GM21723 (cell line): ENCODE measurements at regions not wholly inside any gene's neighbourhood (a gene's known extent, or its start where the extent isn't known, plus 50 kb on each side); places are given as distances from the start of the nearest gene placed in this dataset.
A peak's percentile ranks its signal among the peaks of the same experiment; 100 is the strongest.
"Not testable (repeated sequence)": the region's sequence is repeated elsewhere in the genome, so short reads cannot be mapped to it uniquely, and the experiment has no call there.

Experiments used
- ATAC-seq: cut with Tn5 transposase; IDR thresholded peaks from one replicate; pipeline ENCODE4 v1.9.1; 2021; ENCODE audit warnings: mild to moderate bottlenecking, moderate library complexity; ENCODE audit not compliant: unreplicated experiment

DNA sequence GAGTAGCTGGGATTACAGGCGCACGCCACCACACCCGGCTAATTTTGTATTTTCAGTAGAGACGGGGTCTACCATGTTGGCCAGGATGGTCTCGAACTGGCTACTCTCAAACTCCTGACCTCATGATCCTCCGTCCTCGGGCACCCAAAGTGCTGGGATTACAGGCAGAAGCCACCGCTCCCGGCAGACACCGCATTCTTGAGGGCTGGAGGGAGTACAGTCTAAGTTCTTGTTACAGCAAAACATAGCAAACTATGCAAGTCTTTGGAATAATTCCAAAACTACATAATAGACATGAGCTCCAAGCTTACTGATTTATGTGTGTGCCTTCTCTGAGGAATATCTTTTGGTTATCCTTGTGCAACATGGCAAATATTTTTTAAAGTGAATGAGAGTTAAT lies 299.1 kb upstream of the ZNF658 start:
- not testable (repeated sequence) for ATAC-seq

DNA sequence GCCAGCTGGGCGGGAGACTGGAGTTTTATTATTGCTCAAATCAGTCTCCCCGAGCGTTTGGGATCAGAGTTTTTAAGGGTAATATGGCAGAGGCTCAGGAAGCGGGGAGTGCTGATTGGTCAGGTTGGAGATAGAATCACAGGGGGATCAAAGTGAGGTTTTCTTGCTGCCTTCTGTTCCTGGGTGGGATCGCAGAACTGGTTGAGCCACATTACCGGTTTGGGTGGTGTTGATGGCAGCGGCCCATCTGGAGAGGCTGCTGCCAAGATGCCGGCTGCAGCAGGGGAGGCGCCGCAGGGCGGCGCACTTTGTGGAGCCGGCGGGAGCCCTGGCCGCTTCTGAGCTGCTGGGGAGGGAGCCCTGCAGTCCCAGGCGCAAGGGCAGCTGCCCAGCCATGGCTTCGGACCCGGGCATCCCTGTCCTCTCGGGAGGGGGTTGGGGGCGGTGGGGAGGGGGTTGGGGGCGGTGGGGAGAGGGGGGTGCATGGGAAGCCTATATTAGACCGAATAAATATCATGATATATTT lies 268.9 kb upstream of the ZNF658 start:
- not testable (repeated sequence) for ATAC-seq

DNA sequence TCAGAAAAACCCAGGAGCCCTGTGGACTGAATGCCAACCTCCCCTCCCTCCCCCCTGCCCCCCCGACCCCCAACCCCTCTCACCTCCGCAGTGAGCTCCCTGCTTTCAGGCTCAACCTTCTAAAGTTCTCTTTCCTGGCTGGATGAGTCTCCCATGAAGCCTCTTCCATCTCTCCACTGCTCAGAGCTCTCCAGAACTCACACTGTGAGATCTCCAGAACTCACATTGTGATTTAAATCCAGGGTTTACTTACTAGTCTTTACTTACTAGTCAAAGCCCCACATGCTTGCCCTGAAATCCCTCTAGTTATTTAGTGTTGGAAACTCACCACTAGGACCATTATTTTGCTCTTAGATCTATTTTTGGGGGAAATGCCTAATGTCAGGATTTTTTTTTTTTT lies 252.8 kb upstream of the ZNF658 start:
- not testable (repeated sequence) for ATAC-seq

DNA sequence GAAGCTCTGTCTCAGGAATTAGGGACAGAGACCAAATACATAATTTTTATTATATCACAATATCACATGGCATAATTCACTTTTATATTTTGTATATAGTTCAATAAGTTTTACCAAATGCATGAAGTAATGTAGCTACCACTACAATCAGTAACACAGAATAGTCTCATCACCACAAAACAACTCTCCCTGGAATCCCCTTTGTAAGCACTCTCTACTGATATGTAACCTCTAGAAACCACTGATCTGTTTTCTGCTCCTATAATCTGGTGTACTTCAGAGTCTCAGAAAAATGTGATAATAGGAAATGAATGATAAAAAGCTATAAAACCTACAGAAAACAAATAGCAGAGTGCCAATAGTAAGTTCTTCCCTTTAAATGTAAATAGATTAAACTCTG lies 210.3 kb upstream of the ZNF658 start:
- ATAC-seq: not testable (repeated sequence)

DNA sequence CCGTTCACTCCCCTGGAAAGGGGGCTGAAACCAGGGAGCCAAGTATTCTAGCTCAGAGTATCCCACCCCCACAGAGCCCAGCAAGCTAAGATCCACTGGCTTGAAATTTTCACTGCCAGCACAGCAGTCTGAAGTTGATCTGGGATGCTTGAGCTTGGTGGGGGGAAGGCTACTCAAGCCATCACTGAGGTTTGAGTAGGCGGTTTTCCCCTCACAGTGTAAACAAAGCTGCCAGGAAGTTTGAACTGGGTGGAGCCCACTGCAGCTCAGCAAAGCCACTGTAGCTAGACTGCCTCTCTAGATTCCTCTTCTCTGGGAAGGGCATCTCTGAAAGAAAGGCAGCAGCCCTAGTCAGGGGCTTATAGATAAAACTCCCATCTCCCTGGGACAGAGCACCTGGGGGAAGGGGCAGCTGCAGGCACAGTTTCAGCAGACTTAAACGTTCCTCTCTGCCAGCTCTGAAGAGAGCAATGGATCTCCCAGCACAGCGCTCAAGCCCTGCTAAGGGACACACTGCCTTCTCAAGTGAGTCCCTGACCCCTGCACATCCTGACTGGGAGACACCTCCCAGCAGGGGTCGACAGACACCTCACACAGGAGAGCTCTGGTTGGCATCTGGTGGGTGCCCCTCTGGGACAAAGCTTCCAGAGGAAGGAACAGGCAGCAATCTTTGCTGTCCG lies 204.8 kb upstream of the ZNF658 start:
- ATAC-seq: peak; percentile 70

DNA sequence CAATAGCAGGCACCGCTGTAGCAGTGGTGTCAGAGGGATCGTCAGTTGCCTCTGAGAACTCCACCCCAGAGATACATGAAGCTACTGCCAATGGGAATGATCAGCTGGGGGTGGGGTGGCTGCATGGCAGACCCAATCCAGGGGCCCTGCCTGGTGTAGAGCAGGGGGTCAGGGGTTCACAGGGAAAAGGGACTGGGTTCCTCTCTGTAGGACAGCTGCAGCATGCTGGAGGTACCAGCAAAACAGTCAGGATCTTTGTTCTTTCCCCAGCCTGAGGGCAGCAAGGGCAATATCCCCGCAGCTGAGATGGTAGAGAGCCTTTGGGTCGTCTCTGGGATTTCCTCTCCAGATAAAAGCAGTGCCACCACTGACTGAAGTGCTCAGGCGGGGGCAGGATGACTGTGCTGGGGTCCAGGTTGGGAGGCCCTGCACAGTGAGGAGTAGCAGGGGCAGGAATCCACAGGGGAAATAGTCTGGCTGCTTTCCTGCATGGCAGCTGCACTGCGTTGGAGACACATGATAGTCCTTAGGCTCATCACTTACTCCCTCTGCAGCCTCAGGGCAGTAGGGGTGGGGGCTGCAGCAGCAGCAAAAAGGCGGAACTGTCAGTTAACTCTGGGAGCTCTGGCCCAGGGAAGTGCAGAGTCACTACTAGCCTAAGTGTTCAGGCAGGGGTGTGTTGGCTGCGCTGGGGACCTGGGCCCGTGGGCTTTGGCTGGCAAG lies 203.0 kb upstream of the ZNF658 start:
- not testable (repeated sequence) for ATAC-seq

DNA sequence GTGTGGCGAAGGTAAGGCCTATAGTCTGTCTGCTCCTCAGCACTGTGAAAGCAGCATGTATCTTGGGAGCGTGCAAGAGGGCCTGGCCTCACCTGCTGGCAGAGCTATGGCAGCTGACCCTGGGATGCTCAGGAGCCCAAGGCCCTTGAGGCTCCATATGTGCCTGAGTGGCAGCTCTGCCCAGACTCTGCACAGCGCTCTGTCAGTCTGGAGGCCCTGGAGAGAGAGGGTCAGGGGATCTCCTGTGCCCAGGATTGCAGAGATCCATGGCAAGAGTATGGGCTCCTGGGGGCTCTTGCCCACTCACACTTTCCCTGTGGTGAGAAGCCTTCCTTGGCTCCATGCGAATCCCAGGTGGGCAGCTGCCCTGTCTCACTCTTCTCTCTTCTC lies 202.5 kb upstream of the ZNF658 start:
- not testable (repeated sequence) for ATAC-seq

DNA sequence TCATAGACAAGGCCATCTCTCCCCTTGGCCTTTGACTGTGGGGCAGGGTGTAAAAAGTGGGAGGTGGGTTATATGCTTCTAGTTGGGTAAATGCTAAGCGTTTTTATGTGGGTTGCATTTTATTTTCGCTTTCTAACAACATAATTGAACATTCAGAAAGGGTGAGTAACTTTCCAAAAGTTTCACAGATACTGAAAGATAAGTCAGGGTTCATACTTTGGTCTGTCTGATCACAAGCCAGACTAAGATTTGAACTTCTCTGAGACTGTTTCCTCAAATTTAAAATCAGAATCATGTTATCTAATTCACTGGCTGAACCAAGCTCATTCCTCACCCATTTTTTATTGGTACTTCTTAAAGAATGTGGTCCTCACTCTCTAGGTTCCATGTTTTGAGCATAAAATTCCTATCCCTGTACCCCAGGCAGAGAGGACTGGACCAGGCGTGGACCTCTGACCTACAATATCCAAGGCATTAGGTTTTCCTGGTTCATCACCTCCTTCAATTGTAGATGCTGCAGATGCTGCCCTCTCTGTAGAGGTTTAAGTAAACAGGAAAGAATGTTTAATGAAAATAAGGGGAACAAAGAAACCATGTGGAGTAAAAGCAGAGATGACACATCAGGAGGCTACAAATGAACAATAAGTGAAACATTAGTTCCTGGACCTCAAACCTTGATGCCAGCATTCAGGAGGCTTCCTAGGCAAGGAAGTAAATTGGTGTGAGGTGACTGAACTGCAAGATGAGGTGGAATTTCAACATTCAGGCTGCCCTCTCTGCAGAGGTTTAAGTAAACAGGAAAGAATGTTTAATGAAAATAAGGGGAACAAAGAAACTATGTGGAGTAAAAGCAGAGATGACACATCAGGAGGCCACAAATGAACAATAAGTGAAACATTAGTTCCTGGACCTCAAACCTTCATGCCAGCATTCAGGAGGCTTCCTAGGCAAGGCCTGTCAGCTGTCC lies 198.8 kb upstream of the ZNF658 start:
- ATAC-seq: not testable (repeated sequence)

DNA sequence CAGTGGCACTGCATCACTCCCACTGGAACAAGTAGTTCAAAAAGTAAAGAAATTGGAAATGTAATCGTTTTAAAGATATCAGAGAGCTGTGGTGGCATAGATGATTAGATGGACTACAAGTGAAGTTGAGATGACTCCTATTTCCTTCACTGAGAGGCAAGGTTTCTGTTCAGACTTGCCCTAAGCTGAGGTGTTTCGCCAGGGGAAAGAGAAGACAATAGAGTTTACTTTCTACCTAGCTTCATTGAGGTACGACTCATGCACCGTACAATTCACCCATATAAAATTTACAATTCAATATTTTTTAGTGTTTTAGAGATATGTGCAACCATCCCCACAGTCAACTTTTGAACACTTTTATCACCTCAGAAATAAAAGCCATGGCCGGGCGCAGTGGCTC lies 189.0 kb upstream of the ZNF658 start:
- ATAC-seq: not testable (repeated sequence)

DNA sequence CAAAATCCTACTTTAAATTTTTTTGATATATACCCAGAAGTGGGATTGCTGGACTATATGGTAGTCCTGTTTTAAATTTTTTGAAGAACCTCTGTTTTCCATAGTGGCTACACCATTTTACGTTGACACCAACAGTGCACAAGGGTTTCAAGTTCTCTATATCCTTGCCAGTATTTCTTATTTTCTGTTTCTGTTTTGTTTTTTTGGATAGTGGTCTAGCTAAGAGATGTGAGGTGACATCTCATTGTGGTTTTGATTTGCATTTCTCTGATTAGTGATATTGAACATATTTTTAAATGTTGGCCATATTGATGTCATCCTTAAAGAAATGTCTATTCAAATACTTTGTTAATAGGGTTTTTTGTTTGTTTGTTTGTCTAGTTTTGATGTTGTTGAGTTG lies 187.7 kb upstream of the ZNF658 start:
- peak; percentile 73 for ATAC-seq

DNA sequence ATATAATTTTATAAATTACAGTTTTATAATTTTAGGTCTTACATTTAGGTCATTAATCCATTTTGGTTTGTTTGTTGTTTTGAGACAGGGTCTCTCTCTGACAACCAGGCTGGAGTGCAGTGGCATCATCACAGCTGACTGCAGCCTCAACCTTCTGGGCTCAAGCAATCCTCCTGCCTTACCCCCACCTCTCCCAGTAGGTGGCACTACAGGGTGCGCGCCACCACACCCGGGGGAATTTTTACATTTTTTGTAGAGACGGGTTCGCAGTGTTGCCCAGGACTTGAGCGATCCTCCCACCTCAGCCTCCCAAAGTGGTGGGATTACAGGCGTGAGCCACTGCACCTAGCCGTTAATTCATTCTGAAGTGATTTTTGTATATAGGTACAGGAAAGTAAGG lies 187.0 kb upstream of the ZNF658 start:
- ATAC-seq: not testable (repeated sequence)

DNA sequence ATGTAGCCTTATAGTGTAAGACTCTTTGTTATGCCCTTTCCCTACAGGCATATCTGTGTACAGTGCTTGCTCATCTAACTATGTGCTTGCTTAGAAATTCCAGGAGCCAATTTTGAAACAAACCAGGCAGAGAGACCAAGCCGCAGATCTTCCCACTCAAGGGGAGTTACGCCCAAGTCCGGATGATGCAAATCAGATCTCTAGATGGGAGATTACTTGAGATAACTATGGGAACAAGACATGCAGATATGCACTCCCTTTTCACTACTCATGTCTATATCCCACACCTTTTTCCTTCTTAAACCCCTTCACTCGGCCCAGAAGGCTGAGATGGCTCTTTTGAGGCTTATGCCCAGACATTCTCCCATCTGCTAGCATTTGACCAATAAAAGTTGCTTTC lies 179.7 kb upstream of the ZNF658 start:
- not testable (repeated sequence) for ATAC-seq

DNA sequence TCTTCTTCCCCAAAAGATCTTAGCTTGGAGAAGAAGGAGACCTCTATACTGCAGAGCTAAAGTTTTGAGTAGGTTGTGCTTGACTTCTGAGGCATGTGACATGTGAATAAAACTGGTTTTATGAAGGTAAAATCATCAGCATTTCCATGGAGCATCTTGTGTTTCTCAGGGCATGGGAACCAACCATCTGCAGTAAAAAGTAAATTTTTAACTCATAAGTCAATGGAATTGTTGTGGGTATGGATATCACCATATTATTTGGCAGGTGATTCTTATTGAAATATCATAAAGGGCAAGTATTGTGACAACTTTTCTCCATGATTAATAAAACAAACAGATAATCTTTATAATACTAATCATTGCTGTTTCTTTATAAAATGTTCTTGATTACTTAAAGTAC lies 173.0 kb upstream of the ZNF658 start:
- ATAC-seq: not testable (repeated sequence)

DNA sequence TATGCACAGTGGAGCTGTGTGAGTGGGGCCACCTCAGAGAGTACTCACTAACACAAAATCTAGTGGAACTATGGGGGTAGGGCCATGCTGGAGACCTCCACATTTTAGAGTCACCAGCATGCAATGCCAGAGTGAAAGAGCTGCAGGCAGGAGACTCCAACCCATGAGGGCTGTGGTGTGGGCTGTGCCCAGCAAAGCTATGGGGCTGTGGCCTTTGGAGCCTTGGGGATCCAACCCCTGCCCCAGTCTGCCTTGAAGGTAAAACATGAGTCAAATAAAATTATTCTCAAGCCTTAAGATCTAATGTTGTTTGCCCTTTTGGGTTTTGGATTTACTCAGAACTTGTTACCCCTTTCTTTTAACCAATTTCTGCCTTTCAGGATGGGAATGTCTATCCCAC lies 163.8 kb upstream of the ZNF658 start:
- not testable (repeated sequence) for ATAC-seq

DNA sequence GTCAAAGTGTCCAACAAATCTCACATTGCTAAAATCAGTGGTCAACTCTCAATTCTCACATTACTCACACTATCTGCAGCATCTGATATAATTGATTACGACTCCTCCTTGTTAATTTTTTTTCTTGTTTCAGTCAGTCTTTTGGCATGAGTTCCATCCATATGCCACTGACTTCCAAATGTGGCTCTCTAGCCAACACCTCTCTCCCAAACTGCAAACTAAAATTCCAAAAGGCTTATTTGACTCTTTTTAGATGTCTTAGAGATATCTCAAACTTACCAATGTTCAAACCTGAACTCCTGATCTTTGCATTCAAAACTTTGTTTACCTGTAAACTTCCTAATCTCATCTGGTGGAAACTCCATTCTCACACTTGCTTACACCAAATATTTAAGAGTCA lies 162.1 kb upstream of the ZNF658 start:
- not testable (repeated sequence) for ATAC-seq

DNA sequence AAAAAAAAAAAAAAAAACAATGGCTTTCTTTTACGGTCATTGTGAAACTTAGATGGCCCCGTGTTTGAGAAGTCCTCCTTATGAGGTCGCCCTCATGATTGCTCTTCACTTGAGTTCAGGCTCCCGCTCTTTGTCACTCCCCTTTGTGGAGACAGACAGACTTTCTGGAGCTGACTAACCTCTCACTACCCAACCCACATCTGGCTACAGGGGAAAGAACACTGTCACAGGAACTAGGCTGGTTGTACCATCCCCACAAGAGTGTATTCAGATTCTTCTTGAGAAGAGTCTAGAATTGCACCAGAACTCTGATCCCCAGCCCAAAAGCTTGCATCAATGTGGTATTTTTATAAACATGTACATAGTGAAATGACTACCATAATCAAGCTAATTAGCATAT lies 160.4 kb upstream of the ZNF658 start:
- ATAC-seq: not testable (repeated sequence)

DNA sequence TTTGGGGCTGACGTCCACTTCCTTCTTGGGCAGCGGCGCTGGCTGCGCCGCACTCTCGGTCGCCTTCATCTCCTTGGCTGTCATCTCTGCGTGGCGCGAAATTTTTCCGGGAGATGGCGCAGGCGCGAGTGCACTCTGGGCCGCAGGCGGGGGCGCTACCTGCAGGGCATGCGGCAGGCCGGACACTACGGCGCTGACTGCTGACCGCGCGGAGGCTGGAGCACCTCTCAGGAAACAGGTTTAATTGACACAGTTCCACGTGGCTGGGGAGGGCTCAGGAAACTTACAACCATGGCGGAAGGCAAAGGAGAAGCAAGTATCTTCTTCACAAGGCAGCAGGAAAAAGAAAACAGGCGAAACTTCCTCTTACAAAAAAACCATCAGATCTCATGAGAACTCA lies 154.7 kb upstream of the ZNF658 start:
- ATAC-seq: not testable (repeated sequence)

DNA sequence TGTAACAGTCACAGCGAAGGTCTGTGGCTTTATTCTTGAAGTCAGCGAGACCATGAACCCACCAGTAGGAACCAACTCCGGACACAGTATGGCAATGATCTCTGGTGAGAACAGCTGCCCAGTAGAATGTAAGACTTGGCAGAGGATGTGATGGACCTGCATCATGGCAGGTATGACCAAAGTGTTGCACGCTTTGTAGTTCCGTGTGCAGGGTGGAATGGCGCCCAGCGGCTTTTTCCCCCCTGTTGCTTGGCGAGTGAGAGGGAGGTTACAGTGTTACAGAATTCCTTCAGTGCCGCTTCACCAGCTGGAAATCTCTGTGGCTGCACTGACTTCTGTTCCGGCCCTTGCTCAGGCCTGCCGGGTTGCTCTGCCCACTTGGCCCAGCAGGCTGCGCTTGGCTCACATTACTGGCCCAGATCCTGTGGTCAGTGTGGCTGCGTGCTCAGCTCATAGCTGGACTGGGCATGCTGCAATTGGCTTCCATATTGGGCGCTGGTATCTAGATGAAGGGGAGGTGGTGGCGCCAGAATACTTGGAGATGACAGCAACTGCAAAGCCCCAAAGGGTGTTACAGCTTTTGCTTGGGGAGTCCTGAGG lies 148.1 kb upstream of the ZNF658 start:
- not testable (repeated sequence) for ATAC-seq

DNA sequence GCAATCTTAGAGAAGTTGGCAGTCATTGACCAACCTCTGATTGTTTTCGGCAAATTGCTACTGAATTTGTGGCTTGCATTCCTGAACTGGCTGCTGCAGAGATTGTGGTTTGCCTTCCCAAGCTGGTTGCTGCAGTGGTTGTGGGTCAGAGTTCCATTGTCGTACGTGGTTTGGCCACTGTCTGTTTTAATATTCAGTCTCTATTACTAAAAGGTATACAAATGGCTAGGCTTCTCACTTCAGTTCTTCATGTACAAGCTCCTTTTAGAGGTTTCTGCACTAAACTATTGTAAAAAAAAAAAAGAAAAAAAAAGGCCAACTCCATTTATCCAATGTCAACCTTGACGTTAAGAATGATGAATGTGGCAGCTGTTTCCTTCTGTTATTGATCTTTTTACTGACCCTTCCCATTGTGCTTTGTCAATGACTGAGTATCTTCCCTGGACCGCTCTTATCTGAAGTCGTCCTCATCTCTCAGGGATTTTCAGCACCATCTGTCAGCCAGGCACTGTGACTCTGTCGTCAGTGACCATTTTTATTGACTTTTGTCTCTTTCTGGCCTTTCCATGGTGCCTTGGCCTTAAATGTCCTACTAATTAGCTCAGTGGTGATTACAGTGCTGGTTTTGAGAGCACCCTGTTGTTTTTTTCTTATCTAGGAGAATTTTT lies 140.6 kb upstream of the ZNF658 start:
- not testable (repeated sequence) for ATAC-seq
